ENCODE measurements at regions not wholly inside any gene's neighbourhood (a gene's known extent, or its start where the extent isn't known, plus 50 kb on each side); places are given as distances from the start of the nearest gene placed in this dataset.

GRCh38 chr9:78620303-78620702, 323.4 kb downstream of the PSAT1 start:
- no peak for TF ChIP-seq EZH2 (optimal IDR thresholded peaks at IDR 0.05; ENCODE audit: low read depth, low read length)
- TF ChIP-seq CTCF (IDR thresholded peaks at IDR 0.05; ENCODE audit: low read length), result no peak
- no peak for TF ChIP-seq EZH2phosphoT487 (IDR thresholded peaks at IDR 0.05; ENCODE audit: low read length)
